RWPE2 (cell line): ENCODE measurements at regions not wholly inside any gene's neighbourhood (a gene's known extent, or its start where the extent isn't known, plus 50 kb on each side); places are given as distances from the start of the nearest gene placed in this dataset.
A peak's percentile ranks its signal among the peaks of the same experiment; 100 is the strongest.

ENCODE experiments used
- ATAC-seq: fragments of 200-7000 bp; cut with Tn5 transposase; 3 replicates; pipeline ENCODE4 v1.9.1; 2021; ENCODE audit warnings: low read depth
- DNase-seq: peaks from one replicate; pipeline ENCODE4 v3.0.0-alpha.2; 2020; ENCODE audit warnings: low spot score
- H3K27ac ChIP-seq: fragments of 450-650 bp; 2 replicates; pipeline ENCODE4 v1.5.1; 2017; ENCODE audit warnings: mild to moderate bottlenecking; ENCODE audit not compliant: poor library complexity, severe bottlenecking
- H3K27me3 ChIP-seq: fragments of 250-450 bp; sonication (Bioruptor Pico); 2 replicates; pipeline ENCODE4 v1.5.1; 2021; ENCODE audit warnings: mild to moderate bottlenecking, moderate library complexity; ENCODE audit not compliant: insufficient read depth, poor library complexity, severe bottlenecking
- H3K36me3 ChIP-seq: fragments of 250-450 bp; sonication (Bioruptor Pico); 2 replicates; pipeline ENCODE4 v1.5.1; 2020; ENCODE audit warnings: low read depth, mild to moderate bottlenecking, moderate library complexity
- H3K4me1 ChIP-seq: fragments of 250-450 bp; sonication (Bioruptor Pico); 2 replicates; pipeline ENCODE4 v1.5.1; 2021; ENCODE audit warnings: mild to moderate bottlenecking, moderate library complexity; ENCODE audit not compliant: insufficient read depth, poor library complexity, severe bottlenecking
- H3K4me3 ChIP-seq: fragments of 250-450 bp; sonication (Bioruptor Pico); 2 replicates; pipeline ENCODE4 v1.5.1; 2021; ENCODE audit warnings: mild to moderate bottlenecking, moderate library complexity; ENCODE audit not compliant: severe bottlenecking
- H3K9me3 ChIP-seq: fragments of 250-450 bp; sonication (Bioruptor Pico); 2 replicates; pipeline ENCODE4 v1.5.1; 2021; ENCODE audit warnings: mild to moderate bottlenecking, moderate library complexity; ENCODE audit not compliant: severe bottlenecking
- TF ChIP-seq, protein P1 (sequence below): fragments of 450-650 bp; IDR thresholded peaks from one replicate; pipeline ENCODE4 v1.5.1; 2017; ENCODE audit warnings: mild to moderate bottlenecking, moderate library complexity; ENCODE audit not compliant: poor library complexity, severe bottlenecking

DNA sequence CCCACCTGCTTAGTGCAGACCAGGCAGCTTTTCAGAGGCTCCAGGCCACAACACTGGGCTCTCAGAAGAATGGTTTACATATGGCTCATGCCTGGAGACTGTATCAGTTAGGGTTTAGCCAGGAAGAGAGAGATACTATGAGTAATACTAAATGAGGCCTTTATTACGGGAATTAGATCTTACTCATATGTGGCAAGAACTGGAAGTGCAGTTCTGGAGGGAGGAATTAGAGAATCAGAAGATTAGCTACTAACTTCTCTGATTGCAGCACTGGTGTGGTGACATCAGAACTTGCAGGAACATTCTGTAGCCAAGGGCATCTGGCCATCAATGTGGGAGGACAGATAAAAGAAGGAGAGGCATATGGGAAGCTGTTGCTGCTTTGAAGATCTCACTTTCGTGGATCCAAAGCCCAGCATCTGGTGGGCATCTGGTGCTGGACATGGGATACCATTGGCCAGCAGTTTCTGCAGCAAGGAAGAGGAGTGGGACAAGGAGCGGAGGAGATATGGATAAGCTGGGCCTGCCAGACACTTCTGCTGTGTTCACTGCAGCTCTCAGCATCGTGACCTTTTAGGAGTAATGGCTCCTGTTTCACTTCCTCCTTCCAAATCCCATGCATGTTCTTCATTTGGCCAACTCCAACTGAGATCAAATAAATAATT, 248.5 kb downstream of the BTBD3 start:
- Histone ChIP-seq H3K9me3 (no peaks in the 10 kb centered on the region), H3K4me3 (no peak overlapping the region), H3K36me3 (no peaks in the 10 kb centered on the region), H3K27ac (no peak overlapping the region), H3K27me3 (no peaks in the 10 kb centered on the region), H3K4me1 (no peaks in the 10 kb centered on the region)
- ATAC-seq = peak; percentile 97
- no peak for DNase-seq
- TF ChIP-seq, protein P1, sequence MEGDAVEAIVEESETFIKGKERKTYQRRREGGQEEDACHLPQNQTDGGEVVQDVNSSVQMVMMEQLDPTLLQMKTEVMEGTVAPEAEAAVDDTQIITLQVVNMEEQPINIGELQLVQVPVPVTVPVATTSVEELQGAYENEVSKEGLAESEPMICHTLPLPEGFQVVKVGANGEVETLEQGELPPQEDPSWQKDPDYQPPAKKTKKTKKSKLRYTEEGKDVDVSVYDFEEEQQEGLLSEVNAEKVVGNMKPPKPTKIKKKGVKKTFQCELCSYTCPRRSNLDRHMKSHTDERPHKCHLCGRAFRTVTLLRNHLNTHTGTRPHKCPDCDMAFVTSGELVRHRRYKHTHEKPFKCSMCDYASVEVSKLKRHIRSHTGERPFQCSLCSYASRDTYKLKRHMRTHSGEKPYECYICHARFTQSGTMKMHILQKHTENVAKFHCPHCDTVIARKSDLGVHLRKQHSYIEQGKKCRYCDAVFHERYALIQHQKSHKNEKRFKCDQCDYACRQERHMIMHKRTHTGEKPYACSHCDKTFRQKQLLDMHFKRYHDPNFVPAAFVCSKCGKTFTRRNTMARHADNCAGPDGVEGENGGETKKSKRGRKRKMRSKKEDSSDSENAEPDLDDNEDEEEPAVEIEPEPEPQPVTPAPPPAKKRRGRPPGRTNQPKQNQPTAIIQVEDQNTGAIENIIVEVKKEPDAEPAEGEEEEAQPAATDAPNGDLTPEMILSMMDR = no peak

DNA sequence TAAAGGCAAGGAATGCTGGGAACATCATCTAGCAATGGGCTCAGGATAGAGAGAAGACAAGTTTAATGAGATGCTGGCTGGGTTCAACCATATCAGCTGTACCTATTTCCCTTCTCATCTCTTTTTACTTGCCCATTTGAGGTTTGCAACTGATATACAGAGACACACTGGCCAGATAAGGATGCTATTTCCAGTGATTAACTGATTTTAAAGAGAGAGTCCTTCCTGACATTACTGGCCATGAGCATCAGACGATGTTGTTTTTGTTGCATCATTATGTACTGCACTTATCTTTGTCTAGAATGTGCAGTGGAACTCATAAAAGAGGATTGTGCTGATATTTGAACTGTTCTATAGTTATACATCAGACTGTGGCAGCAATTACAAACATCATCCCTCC, 252.7 kb downstream of the BTBD3 start:
- DNase-seq = no peak
- Histone ChIP-seq H3K4me1 (no peaks in the 10 kb centered on the region), H3K27ac (no peak overlapping the region), H3K4me3 (no peak overlapping the region), H3K9me3 (no peaks in the 10 kb centered on the region), H3K27me3 (no peaks in the 10 kb centered on the region), H3K36me3 (no peaks in the 10 kb centered on the region)
- TF ChIP-seq, protein P1 = no peak
- no peak for ATAC-seq

DNA sequence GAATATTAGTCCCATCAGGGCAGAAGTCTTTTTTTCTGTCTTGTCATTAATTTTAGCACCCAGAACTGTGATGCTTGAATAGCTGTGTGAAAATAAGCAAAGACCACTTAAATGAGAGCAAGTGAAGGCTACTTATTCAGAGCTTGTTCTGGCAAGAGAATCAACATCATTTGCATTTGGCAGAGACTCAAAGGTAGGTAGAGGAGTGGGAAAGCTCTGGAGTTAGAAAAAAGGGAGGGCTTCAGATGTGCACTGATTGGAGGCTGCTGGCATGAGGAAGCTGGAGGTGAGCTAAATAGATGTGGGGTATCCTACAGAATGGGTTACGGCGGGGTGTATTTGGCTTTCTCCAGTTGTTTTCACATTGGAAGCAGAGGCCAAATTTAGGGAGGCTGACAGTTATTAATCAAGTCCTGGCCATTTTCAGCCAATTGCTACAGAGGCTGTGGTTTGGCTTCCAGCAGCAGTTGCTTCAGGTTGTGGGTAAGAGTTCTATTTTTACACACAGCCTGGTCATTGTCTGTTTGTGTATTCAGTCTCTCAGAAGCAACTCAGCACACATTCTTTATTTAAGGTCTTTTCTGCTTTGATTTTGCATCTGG, 254.3 kb downstream of the BTBD3 start:
- no peaks in the 10 kb centered on the region for H3K4me1 ChIP-seq
- no peak overlapping the region for H3K27ac ChIP-seq
- no peaks in the 10 kb centered on the region for H3K36me3 ChIP-seq
- no peaks in the 10 kb centered on the region for H3K27me3 ChIP-seq
- TF ChIP-seq, protein P1 = no peak
- ATAC-seq (no peak), DNase-seq (no peak)
- no peak overlapping the region for H3K4me3 ChIP-seq
- no peaks in the 10 kb centered on the region for H3K9me3 ChIP-seq

DNA sequence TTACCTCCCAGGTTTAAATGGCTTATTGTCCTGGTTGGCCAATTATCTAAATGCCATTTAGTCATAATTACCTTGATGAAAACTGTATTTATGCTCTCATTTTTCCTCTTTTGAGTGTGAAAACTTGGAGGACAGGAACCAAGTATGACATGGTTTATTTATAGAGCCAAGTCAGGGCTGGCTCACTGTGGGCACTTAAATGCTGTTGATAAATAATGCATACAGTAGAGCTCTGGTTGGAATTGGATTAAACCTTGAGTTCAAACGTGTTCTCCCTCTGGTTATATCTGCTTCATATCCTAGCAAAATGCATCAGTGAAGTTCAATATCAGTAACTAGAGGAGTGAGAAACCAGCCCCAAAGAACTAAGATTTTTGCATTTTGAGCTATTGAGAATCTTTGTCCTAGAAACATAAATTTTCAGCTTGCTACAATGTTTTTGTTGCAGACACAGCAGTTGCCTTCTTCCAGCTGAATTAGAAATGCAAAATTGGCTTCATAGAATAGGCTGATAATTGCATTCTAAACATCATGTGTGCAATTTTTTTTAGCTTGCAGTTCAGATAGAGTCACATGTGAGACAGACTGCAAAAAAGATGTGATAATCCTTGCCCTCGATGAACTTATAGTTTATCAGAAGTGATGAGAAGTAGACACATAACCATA, 255.8 kb downstream of the BTBD3 start:
- H3K4me3 ChIP-seq = no peak overlapping the region
- no peaks in the 10 kb centered on the region for H3K4me1 ChIP-seq
- no peaks in the 10 kb centered on the region for H3K9me3 ChIP-seq
- ATAC-seq (no peak), DNase-seq (no peak)
- H3K27me3 ChIP-seq = no peaks in the 10 kb centered on the region
- no peaks in the 10 kb centered on the region for H3K36me3 ChIP-seq
- TF ChIP-seq, protein P1 = no peak
- no peak overlapping the region for H3K27ac ChIP-seq

DNA sequence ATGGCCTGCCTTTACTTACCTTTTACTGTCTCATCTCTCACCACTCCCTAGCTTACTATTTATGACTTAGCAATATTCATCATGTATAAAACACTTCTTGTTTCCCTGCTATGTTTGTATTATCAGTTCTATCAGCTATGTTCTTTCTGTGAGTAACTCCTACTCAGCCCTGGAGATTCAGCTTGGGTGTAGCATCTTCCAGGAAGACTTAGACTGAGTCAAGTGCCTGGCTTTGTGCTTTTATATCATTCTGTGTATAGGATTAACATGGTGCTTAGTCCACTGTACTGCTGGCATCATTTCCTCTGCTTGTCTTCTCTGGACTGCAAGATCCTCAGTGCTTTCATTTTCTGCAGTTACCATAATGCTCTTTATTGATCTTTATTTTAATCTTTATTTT, 257.8 kb downstream of the BTBD3 start:
- ATAC-seq = no peak
- H3K9me3 ChIP-seq = no peaks in the 10 kb centered on the region
- no peaks in the 10 kb centered on the region for H3K4me1 ChIP-seq
- H3K27me3 ChIP-seq = no peaks in the 10 kb centered on the region
- no peak overlapping the region for H3K4me3 ChIP-seq
- H3K36me3 ChIP-seq = no peaks in the 10 kb centered on the region
- TF ChIP-seq, protein P1 = no peak
- no peak overlapping the region for H3K27ac ChIP-seq
- DNase-seq = no peak
